HUDEP-2 (cell line): ENCODE measurements at regions not wholly inside any gene's neighbourhood (a gene's known extent, or its start where the extent isn't known, plus 50 kb on each side); places are given as distances from the start of the nearest gene placed in this dataset.

Source experiments
- DNase-seq, 76 experiments: peaks; one replicate each; lab custom pipeline; 2025; ENCODE audit not compliant: unreplicated experiment in 76 of 76; lab: John Stamatoyannopoulos, UW

DNA sequence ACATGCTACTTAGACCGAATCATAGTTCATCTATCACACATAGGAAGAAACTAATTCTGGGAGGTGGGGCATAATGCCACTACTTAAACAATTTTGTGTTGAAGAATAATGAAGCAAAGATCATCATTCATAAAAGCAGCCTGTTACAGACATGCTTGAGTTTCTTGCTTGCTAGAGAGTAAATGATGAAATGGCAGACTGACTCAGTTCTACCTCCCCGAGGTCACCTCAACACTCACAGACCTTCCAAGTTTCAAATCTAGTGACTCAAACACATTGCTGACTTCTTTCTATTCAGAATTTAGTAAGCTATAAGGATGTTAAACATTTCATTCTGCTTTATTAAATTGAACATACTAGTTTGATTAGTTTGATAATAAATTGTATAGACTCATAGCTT lies 636.5 kb upstream of the FRG1 start:
- DNase-seq: no peak

DNA sequence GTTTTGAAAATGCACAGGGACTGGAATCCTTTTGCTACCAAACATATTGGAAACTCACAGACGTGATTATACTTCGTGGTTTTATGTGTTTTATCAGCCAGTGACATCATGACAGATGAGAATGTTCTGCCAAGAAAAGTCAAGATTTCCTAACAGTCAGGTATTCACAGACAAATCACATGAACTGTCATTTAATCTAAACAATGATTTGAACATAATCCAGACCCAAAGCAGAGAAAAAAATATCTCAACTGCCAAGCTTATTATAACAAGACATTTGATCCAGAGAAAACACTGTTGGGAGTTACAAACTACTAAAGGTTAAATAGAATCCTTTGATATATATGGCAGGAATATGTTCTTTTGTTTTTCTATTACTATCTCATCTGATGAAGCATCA lies 635.9 kb upstream of the FRG1 start:
- DNase-seq: no peak

DNA sequence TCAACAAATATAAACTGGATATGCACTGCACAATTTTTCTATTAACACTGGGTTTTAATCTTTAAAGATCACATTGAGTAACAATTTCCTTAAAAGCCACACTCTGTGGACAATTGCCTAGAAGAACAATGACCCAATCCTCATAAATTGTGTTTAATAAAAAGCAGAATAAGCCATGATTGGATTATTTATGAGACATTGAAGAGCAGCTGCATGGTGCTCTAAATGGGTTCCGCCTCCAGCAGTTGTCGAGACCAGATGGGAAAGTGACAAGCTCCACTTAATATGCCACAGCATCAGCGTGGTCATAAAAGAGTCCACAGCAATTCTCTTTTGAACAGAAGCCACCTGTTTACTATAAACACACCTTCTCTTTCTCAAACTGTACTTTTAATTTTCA lies 635.2 kb upstream of the FRG1 start:
- no peak for DNase-seq

DNA sequence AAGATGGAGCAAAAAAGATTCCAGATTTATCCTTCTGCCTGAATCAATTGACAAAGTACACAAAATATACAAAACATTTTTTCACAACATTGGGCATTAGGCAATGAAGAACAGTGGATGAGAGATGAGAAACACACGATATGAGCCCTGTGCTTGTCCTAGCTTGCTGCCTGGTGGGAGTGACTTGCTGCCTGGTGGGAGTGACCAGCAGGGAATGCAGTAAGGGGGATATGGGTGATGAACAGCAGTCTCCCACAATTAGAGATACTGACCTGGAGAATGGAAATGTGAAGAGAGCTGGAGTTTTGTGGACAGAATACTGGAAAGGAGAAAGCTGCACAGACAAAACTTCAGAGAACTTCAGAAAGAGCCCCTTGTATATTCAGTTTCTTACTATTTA lies 629.4 kb upstream of the FRG1 start:
- DNase-seq: no peak

DNA sequence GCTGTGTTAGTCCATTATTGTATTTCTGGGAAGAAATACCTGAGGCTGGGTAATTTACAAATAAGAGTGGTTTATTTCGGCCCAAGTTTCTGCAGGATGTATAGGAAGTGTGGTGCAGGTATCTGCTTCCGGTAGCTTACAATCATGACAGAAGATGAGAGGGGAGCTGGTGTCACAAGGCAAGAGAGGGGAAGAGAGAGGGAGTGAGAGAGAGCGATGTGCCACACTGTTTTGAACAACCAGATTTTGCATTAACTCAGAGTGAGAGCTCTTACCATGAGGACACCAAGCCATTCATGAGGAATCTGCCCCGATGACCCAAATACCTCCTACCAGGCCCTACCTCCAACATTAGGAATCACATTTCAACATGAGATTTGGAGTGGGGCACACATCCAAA lies 627.6 kb upstream of the FRG1 start:
- DNase-seq: no peak

DNA sequence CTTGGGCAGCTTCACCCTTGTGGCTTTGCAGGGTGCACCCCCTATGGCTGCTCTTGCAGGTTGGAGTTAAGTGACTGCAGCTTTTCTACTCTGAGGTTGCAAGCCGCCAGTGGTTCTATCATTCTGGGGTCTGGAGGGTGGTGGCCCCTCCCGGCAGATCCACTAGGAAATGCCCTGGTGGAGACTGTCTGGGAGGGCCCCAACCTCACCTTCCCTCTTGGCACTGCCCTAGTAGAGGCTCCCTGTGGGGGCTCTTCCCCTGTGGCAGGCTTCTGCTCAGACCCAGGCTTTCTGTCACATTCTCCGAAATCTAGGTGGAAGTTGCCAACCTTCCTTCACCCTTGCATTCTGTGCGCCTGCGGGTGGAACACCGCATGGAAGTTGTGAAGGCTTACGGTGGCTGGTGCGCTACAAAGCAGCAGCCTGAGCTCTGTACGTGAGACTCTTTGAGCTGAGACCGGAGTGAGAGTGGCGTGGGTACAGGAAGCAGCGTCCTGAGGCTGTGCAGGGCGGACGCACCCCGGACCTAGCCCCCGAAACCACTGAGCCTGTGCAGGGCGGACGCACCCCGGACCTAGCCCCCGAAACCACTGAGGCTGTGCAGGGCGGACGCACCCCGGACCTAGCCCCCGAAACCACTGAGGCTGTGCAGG lies 626.7 kb upstream of the FRG1 start:
- DNase-seq: no peak

DNA sequence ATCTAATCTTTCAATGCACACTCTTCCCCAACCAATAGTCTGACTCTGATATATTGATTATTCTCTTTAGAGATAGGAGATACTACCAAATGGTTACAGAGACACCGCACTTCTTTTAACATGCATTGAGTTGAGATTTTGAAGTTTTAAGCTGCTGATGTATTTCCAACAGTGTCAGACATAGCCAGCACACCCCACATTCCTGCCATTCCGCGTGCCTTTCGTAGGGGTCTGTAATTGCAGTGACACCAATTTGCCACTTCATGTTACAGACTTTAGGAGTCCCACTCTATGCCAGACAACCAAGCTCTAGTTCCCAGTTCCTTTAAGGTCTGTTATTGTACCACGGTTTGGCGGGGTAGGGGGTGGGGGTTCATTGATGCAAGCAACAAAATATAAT lies 618.2 kb upstream of the FRG1 start:
- no peak for DNase-seq

DNA sequence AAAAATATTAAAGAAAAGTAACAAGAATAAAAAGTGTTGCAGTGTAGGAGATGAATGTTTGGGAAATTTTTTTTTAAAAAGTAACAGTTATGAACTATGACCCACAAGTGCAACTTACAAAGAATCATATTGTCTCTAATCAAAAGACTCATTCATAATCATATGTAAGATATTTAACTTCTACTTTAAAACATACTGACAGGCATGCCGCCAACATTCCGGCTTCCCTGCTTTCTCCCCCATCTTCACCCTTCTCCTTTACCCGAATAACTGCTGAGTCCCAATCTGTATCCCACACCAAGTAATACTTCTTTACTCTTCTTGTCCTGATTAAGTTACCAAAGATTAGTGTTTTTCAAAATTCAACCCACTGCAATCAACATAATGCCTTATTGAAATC lies 598.8 kb upstream of the FRG1 start:
- no peak for DNase-seq

DNA sequence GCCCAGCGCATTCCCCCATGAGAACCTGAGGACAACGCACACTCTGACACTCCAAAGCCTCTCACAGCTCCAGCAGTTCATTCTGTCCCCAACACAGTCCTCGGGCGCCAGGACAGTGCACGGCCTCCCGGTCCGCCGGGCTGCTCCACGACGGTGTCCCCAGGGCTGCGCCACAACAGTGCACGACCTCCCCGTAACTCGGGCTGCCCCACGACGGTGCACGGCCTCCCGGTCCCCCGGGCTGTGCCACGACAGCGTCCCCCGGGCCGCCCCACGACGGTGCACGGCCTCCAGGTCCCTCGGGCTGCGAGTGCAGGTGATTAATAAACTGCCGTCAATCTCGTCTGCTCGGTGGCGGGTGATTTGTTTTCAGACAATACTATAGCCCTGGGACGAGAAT lies 585.1 kb upstream of the FRG1 start:
- DNase-seq: no peak

DNA sequence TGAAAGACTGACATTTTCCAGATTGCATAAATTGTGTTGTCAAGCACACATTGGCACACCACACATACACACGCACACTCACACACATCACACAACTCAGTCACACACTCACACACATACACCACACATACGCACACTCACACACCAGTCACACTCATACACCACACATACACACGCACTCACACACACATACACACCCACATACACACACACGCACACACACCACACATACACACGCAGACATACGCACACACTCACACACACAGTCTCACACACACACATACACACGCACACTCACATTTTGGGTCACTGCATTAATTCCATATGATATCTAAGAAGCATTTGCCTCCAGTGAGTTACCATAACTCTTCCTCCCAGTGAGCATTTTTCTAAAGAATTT lies 578.3 kb upstream of the FRG1 start:
- DNase-seq: no peak

DNA sequence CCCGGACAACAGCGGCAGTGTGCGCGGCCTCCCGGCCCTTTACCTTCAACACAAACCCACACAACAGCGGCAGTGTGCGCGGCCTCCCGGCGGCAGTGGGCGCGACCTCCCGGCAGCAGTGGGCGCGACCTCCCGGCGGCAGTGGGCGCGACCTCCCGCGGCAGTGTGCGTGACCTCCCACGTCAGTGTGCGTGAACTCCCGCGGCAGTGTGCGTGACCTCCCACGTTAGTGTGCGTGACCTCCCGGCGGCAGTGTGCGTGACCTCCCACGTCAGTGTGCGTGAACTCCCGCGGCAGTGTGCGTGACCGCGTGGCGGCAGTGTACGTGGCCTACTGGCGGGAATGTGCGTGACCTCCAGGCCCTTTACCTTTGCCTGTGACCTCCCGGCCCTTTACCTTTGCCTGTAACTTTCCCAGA lies 576.6 kb upstream of the FRG1 start:
- DNase-seq: no peak

DNA sequence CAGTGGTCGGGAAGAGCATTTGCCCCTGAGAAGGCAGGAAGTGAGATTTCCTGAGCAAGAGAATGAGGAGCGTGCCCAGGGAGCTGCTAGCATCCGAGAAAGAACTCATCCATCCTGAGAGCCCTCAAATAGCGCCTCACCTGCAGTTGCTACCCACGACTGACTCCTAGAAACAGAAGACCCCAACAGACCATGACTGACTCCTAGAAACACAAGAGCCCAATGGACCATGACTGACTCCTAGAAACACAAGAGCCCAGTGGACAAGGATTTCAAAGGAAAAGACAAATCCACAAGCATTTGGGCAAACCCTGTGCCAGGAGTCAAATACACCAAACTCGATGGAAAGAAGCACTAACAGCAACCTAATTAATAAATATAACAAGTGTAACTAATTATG lies 575.2 kb upstream of the FRG1 start:
- no peak for DNase-seq

DNA sequence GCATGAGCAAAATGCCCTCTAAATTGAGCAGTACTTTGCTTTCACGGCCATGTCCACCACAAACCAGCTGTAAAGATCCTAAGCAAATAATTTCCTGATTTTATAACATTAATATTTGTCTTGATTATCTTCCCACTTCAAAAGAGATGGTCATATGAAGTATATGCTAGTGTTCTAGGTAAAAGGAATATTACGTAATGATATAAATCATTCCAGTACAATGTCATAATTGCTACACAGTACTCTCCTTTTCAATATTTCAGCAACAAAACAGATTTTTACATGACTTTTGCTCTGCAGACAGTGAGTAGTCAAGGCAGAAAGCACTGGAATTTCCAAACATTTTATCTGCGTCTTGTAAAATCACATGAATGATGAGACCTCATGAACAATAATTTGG lies 572.8 kb upstream of the FRG1 start:
- DNase-seq: no peak

DNA sequence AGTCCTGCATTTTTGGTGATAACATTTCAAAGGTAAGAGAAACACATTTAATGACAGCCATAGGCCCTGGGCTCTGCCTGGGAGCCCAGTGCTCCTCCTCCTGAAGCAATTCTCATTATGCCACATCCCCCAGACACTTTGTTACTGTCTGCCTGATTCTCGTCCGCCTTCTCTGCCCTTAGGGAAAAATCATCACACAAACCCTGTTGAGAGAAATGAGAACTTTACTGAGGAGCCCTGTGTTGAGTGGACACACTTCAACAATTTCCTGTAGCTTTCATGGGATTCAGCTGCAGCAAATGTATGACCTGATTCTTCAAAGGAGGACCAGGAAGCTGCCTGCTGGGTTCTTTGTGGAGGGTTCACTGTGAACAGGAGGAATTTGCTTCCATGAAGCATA lies 566.5 kb upstream of the FRG1 start:
- no peak for DNase-seq

DNA sequence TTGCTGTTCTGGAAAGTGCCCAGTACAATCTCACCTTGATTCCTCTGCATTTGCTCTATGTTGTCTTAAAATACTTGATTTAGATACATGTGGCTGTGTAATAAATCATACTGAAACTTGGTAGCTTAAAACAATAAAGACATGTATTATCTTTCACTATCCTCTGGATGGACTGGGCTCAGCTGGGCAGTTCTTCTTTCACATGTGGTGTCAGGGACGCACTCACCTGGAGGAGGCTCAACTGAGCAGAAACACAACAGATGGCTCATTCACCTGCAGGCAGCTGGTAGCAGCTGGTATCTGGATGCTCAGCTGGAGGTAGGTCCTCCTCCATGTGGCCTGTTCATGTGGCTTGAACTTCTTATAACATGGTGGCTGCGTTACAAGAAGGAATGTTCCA lies 563.8 kb upstream of the FRG1 start:
- no peak for DNase-seq

DNA sequence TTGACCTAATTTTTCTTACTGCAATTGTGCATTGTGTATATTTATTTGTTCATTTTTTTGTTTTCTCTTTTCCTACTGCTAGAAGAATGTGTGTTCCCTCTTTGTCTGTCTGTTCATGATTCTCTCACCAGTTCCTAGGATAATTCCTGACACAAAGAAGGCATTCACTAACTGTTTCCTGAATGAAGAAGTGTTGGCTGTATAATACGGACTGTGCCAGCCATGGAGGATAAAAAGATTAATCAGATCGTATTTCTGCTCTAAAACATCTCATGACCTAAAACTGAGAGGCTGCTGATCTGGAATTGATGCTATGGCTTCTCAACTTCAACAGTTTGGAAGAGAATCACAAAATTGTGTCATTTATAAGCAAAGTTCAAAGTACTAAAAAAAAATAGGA lies 563.1 kb upstream of the FRG1 start:
- DNase-seq: no peak

DNA sequence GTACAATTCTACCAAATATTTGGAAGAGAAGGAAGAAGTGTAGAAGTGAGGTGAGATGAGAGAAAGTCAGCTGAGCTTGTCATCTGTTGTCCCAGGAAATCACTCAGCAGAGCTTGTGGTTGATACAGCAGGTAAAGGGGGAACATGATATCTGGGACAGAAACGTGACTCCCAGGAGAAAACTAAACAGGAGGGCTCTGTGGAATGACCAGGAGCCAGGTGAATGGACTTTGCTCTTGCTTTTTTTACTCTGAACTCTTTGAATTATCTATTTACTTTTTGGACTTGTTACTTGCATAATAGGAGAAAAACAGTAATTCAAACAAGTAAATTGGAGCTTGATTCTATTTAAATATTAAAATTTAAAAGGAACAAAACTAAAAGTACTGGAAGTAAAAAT lies 555.6 kb upstream of the FRG1 start:
- DNase-seq: no peak

DNA sequence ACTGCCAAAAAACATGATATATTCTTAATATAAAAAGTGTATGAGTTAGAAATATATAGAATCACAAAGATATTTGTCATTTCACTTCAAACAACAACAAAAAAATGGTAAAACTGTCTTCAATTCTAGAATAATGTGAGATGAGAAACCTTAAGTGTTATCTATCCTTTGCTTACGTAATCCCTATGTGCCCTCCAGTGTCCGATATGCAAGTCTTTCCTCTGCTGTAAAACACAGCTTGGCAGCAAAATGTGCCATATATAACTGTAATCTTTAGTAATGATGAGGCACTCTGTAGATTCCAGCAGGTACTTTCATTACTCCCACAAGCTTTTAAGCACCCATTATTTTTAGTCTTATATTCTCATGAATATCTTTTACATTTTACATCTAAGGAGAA lies 555.1 kb upstream of the FRG1 start:
- no peak for DNase-seq

DNA sequence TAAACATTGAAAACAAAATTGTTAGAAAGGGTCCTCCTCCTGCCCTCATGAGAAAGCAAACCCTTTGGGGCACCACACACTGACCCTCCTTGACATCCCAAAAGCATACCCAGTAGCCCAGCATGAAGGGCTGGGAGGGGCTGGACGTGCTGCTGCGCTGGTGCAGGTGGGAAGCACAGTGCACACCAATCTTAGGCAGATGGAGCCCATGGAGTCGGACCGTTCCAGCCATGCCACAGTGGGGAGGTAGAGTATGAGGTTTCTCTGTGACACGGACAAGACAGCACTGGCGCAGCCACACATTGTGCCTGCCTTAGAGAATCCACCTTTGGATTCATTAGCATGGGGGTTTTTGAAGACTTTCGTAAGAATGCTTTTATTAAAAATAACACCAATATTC lies 544.2 kb upstream of the FRG1 start:
- DNase-seq: no peak

DNA sequence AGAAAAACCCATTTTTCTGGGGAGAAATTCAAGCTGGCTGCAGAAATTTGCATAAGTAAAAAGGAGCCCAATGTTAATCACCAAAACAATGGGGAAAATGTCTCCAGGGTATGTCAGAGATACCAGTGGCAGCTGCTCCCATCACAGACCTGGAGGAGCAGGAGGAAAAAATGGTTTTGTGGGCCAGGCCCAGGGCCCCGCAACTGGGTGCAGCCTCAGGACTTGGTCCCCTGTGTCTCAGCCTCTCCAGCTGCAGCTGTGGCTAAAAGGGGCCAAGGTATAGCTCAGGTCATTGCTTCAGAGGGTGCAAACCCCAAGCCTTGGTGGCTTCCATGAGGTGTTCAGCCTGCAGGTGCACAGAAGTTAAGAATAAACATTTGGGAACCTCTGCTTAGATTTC lies 536.4 kb upstream of the FRG1 start:
- DNase-seq: no peak

DNA sequence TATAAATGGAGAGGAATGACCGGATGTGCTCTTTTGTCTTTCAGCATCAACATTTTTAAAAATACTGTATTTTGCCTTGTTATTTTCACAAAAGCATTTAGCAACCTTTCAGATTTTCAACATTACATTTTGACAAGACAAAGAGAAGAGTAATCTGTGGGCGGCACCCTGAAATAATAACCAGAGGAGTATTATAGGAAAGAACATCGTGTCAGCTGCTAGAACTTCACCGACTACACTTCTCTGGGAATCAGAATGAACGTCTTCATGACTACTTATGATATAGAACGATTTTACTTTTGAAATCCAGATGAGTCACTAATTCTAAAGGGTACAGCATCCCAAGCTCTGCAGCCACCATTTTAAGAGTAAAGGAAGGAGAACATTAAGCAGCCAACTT lies 531.5 kb upstream of the FRG1 start:
- no peak for DNase-seq

DNA sequence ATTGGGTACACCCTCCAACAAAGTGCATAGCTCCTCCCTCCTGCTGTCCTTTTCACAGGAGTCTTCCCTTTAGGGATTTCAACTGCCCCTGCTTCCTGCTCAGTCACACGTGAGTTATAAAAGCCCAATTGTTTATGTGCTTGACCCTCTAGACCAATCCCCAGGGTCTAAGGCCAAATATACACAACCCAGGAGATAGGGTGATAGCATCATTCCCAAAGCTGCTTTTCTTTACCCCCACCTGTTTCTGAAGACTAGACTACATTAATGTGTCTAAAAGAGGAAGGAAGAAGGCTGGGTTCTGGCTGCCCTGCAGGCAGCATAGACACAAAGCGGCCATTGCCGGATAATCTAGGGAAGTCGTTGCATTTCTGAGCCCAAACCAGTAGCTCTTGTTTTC lies 526.7 kb upstream of the FRG1 start:
- DNase-seq: no peak

DNA sequence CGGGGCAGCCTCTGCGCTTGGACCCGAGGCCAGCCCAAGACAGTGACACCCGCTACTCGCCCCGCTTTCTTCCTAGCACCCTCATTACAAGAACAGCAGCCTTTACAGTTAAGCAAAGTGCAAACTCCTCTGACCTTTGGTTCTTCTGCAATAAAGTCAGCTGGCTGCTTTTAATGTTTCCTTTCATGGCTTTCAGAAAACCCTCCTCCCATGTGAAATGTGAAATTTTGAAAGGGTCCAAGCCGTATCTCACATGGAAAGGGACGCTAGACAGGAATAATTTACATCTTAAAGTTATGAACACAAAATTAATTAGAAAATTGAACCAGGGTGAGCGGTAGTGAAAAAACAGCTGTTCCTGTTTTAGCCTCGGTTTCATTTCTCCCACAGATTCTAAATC lies 520.1 kb upstream of the FRG1 start:
- no peak for DNase-seq
